K562 (cell line): ENCODE measurements at regions not wholly inside any gene's neighbourhood (a gene's known extent, or its start where the extent isn't known, plus 50 kb on each side); places are given as distances from the start of the nearest gene placed in this dataset.

Source experiments
- CEBPG ChIP-seq, 3 experiments: fragments of 200-800 bp in 1 of 3; sonication (Bioruptor generic) in 1 of 3; sonication (generic) in 1 of 3; formaldehyde crosslinking in 1 of 3; IDR thresholded peaks in 2 of 3; conservative IDR thresholded peaks in 1 of 3; 2 replicates each; pipeline versions ENCODE4 v1.6.1 to v1.8.0; 2016 to 2022; ENCODE audit warnings: missing compliant biosample characterization in 2 of 3, missing genetic modification characterization in 2 of 3, mild to moderate bottlenecking in 1 of 3, missing genetic modification reagents in 1 of 3
- CHD7 ChIP-seq: fragments of 200-600 bp; sonication (generic); IDR thresholded peaks from one replicate; pipeline ENCODE4 v1.6.1; 2012; ENCODE audit warnings: mild to moderate bottlenecking, low read depth, low read length, inconsistent platforms
- HOMEZ ChIP-seq: fragments of 250-450 bp; sonication (Bioruptor Pico); IDR thresholded peaks from 2 replicates; pipeline ENCODE4 v1.4.0; 2020; ENCODE audit warnings: mild to moderate bottlenecking, moderate library complexity
- SP1 ChIP-seq: sonication (generic); formaldehyde crosslinking; IDR thresholded peaks from 2 replicates; pipeline ENCODE4 v1.8.1; 2022; ENCODE audit warnings: mild to moderate bottlenecking, missing genetic modification reagents
- TF ChIP-seq, protein P1 (sequence below): fragments of 250-450 bp; sonication (Bioruptor Pico); IDR thresholded peaks from 2 replicates; pipeline ENCODE4 v1.8.0; 2022; ENCODE audit warnings: inconsistent platforms

- TF ChIP-seq, protein P1, sequence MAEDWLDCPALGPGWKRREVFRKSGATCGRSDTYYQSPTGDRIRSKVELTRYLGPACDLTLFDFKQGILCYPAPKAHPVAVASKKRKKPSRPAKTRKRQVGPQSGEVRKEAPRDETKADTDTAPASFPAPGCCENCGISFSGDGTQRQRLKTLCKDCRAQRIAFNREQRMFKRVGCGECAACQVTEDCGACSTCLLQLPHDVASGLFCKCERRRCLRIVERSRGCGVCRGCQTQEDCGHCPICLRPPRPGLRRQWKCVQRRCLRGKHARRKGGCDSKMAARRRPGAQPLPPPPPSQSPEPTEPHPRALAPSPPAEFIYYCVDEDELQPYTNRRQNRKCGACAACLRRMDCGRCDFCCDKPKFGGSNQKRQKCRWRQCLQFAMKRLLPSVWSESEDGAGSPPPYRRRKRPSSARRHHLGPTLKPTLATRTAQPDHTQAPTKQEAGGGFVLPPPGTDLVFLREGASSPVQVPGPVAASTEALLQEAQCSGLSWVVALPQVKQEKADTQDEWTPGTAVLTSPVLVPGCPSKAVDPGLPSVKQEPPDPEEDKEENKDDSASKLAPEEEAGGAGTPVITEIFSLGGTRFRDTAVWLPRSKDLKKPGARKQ (CRISPR knock-in tag) = no peak
- TF ChIP-seq HOMEZ (no peak), CEBPG (CRISPR knock-in tag; IDR thresholded peaks at IDR 0.05) (no peak), CEBPG (tag; conservative IDR thresholded peaks at IDR 0.05 in 1 of 2, IDR thresholded peaks at IDR 0.05 in 1 of 2) (no peak), SP1 (CRISPR knock-in tag) (no peak), CHD7 (no peak)
- TF ChIP-seq, all 486 proteins: peak for 0
Measured at GRCh38 chr2:23296691-23297090, 88.3 kb upstream of the KLHL29 start (continued).
